Testis (tissue), 2 donors: ENCODE measurements at regions not wholly inside any gene's neighbourhood (a gene's known extent, or its start where the extent isn't known, plus 50 kb on each side); places are given as distances from the start of the nearest gene placed in this dataset.

Experiments
- CTCF ChIP-seq, 3 experiments: fragments of 450-650 bp in 2 of 3; fragments of 200-600 bp in 1 of 3; sonication (generic) in 1 of 3; IDR thresholded peaks; one replicate each; pipeline ENCODE4 v1.5.1; 2016 to 2019; ENCODE audit warnings: antibody characterized with exemption in 3 of 3, mild to moderate bottlenecking in 2 of 3, moderate library complexity in 1 of 3
- POLR2A ChIP-seq: fragments of 450-650 bp; IDR thresholded peaks from one replicate; pipeline ENCODE4 v1.6.1; 2017; ENCODE audit warnings: antibody characterized with exemption, mild to moderate bottlenecking, moderate library complexity

GRCh38 chr4:125390727-125391126 lies 76.0 kb downstream of the FAT4 start:
- TF ChIP-seq POLR2A (no peak), CTCF (IDR thresholded peaks at IDR 0.05) (no peak)
